ENCODE measurements at regions not wholly inside any gene's neighbourhood (a gene's known extent, or its start where the extent isn't known, plus 50 kb on each side); places are given as distances from the start of the nearest gene placed in this dataset.
"Not testable (repeated sequence)": the region's sequence is repeated elsewhere in the genome, so short reads cannot be mapped to it uniquely, and the experiment has no call there.

DNA sequence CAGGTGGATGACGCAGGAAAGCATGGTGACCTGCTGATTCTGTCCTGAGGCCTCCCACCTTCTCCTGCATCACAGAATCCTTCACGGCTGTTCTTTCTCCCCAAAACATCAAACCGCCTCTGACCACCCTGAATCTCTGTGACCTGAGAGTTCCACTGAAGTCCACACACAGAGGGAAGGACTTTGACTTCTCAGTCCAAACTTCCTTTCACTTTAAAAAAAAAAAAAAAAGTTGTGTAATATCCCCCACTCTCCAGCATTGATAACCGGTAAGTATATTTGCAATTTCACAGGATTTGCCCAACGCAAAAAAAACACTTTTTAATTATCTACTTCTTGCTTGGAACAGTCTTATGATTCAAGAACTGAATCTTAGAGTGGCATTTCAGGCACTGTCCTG is 259.5 kb upstream of the IRS2 start:
- TF ChIP-seq, protein P1, sequence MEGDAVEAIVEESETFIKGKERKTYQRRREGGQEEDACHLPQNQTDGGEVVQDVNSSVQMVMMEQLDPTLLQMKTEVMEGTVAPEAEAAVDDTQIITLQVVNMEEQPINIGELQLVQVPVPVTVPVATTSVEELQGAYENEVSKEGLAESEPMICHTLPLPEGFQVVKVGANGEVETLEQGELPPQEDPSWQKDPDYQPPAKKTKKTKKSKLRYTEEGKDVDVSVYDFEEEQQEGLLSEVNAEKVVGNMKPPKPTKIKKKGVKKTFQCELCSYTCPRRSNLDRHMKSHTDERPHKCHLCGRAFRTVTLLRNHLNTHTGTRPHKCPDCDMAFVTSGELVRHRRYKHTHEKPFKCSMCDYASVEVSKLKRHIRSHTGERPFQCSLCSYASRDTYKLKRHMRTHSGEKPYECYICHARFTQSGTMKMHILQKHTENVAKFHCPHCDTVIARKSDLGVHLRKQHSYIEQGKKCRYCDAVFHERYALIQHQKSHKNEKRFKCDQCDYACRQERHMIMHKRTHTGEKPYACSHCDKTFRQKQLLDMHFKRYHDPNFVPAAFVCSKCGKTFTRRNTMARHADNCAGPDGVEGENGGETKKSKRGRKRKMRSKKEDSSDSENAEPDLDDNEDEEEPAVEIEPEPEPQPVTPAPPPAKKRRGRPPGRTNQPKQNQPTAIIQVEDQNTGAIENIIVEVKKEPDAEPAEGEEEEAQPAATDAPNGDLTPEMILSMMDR (IDR thresholded peaks at IDR 0.05; ENCODE audit: low read depth, low read length) = no peak
- no peak overlapping the region for H3K4me3 ChIP-seq (ENCODE audit: low read depth, low read length)

DNA sequence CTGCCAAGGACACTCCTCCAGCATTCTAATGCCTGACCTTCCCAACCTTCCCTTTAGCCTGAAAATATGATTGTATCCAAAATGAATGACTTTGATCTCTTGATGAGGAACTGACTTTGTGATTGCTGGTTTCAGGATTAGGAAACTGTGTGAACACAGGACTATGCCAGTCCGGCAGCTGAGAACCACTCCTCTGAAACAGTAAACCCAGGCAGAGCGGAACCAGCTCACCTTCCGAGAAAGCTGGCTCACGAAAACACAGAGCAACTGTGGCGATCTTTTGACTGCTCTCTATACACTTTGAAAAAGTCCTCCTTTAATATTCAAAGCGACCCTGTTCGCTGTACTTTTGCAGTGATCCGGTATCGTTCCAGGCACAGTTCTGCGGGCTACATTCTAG is 258.8 kb upstream of the IRS2 start:
- TF ChIP-seq, protein P1 (IDR thresholded peaks at IDR 0.05; ENCODE audit: low read depth, low read length) = no peak
- H3K4me3 ChIP-seq (ENCODE audit: low read depth, low read length) = no peak overlapping the region

DNA sequence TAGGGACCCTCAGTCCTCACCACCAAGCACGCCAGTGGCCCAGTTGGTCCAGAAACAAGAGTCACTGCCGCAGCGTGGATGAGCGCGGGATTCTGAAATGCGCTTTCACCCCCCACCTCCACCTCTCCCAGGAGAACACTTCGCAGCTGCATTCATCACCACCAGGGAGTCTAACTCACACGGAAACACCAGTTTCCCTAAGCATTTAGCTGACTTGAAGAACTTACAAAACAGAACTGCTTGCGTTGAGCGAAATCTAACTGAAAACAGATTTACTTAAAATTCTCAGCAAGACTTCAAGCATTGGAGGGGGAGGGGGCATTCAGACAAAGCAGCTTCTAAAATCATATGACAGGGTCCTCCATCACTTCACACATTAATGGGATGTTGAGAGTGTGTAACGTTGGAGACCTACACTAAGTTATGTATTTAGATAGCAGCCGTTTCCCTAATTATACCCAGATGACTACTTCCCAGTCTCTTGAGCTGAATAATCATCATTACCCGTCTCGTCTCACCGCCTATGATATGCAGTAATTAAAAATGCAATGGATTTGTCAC is 258.2 kb upstream of the IRS2 start:
- H3K4me3 ChIP-seq (ENCODE audit: low read depth, low read length) = no peak overlapping the region
- TF ChIP-seq, protein P1 (IDR thresholded peaks at IDR 0.05; ENCODE audit: low read depth, low read length) = no peak

DNA sequence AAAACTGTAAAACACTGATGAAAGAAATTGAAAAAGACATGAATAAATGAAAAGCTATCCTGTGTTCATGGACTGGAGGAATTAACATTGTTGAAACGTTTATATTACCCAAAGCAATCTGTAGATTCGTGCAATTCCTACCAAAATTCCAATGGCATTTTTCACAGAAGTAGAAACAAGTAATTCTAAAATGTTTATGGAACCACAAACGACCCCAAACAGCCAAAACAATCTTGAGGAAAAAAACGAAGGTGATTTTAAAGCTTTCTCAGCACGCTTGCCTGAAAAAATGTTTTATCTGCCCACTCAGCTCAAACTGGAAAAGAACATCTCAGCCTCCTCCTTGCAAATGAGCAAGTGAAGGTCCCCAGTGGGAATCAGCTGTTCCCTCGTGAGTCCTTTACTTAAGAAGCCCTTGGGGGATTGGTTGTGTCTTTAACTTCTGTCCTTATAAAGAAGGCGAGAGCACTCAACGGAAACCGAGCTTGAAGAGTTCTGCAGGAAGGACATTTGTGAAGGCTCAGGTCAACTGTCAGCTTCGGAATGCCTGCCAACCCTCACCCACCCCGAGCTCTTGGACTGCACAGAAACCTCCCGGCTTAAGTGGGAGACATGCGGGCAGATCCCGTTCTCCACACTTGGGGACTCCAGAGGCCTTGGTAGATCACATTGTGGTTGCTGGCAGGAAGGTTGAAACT is 256.0 kb upstream of the IRS2 start:
- H3K4me3 ChIP-seq (ENCODE audit: low read depth, low read length) = no peak overlapping the region
- TF ChIP-seq, protein P1 (IDR thresholded peaks at IDR 0.05; ENCODE audit: low read depth, low read length) = no peak

DNA sequence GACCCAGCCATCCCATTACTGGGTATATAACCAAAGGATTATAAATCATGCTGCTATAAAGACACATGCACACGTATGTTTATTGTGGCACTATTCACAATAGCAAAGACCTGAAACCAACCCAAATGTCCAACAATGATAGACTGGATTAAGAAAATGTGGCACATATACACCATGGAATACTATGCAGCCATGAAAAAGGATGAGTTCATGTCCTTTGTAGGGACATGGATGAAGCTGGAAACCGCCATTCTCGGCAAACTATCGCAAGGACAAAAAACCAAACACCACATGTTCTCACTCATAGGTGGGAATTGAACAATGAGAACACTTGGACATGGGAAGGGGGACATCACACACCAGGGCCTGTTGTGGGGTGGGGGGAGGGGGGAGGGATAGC is 255.3 kb upstream of the IRS2 start:
- H3K4me3 ChIP-seq (ENCODE audit: low read depth, low read length) = not testable (repeated sequence)

DNA sequence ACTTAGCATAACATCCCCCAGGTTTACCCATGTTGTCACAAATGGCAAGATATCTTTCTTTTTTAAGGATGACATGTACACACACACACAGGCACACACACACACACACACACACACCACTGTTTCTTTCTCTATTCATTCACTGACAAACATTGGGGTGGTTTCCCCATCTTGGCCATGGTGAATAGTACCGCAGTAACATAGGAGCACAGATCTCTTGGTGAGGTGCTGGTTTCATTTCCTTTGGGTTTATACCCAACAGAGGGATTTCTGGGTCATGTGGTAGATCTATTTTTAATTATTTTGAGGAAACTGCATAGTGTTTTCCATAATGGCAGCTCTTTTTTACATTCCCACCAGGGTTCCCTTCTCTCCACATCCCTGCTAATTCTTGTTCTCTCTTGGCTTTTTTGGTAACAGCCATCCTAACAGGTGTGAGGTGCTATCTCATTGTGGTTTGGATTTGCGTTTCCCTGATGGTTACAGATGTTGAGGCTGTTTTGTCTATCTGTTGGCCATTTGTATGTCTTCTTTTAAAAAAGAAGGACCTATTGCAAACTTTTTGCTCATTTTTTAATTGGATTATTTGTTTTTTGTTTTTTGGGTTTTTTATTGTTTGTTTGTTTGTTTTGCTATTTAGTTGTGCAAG is 251.7 kb upstream of the IRS2 start:
- no peak overlapping the region for H3K4me3 ChIP-seq (ENCODE audit: low read depth, low read length)
- TF ChIP-seq, protein P1 (IDR thresholded peaks at IDR 0.05; ENCODE audit: low read depth, low read length) = no peak

DNA sequence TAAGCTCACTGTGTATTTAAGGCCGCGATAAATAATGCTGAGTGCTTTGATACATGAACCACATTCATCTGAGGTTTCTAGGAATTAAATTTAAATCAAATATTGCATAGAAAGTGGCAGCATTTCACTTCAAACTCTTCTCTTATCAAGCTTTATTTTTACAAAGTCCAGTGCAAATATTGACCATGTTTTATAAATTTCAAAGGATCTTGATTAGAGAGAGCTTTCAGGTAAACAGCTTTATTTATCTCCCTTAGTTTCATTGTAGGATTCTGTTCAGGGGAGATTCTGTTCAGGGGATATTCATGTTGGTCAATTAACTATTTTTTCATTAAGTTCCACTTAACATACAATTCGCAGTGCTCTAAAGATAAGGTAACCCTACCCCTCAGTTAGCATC is 249.7 kb upstream of the IRS2 start:
- TF ChIP-seq, protein P1 (IDR thresholded peaks at IDR 0.05; ENCODE audit: low read depth, low read length) = no peak
- H3K4me3 ChIP-seq (ENCODE audit: low read depth, low read length) = no peak overlapping the region
